ENCODE measurements at regions not wholly inside any gene's neighbourhood (a gene's known extent, or its start where the extent isn't known, plus 50 kb on each side); places are given as distances from the start of the nearest gene placed in this dataset.

DNA sequence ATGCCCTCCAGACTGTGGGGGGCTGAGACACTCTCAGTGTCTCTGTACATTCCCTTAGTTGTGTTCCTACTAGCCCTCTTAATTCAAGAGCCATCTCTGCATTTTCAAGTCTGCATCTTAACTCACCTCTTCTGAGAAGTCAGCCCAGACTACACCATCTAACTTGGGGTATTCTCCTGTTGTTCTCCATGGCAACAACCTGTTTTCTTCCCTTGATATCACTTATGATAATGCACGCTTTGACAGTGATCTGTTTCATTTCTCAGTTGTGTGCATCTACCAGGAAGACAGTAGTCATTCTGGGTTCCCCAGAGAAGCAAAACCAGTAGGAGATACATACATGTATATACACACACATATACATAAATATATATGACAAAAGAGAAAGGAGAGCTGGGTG, 707.3 kb upstream of the IGFBP3 start:
- Mint-ChIP-seq H3K27me3 (ENCODE audit: unreplicated experiment) (no peaks in the 10 kb centered on the region), H3K4me3 (ENCODE audit: unreplicated experiment) (no peak overlapping the region), H3K36me3 (ENCODE audit: unreplicated experiment) (no peaks in the 10 kb centered on the region), H3K27ac (ENCODE audit: unreplicated experiment) (no peak overlapping the region), H3K9me3 (ENCODE audit: unreplicated experiment) (peaks cover 10% of the 10 kb centered on the region), H3K4me1 (ENCODE audit: unreplicated experiment) (peaks cover 25% of the 10 kb centered on the region)
- no peak for DNase-seq (ENCODE audit: extremely low spot score, unreplicated experiment)
- TF ChIP-seq, protein P1, sequence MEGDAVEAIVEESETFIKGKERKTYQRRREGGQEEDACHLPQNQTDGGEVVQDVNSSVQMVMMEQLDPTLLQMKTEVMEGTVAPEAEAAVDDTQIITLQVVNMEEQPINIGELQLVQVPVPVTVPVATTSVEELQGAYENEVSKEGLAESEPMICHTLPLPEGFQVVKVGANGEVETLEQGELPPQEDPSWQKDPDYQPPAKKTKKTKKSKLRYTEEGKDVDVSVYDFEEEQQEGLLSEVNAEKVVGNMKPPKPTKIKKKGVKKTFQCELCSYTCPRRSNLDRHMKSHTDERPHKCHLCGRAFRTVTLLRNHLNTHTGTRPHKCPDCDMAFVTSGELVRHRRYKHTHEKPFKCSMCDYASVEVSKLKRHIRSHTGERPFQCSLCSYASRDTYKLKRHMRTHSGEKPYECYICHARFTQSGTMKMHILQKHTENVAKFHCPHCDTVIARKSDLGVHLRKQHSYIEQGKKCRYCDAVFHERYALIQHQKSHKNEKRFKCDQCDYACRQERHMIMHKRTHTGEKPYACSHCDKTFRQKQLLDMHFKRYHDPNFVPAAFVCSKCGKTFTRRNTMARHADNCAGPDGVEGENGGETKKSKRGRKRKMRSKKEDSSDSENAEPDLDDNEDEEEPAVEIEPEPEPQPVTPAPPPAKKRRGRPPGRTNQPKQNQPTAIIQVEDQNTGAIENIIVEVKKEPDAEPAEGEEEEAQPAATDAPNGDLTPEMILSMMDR (IDR thresholded peaks at IDR 0.05) = no peak

DNA sequence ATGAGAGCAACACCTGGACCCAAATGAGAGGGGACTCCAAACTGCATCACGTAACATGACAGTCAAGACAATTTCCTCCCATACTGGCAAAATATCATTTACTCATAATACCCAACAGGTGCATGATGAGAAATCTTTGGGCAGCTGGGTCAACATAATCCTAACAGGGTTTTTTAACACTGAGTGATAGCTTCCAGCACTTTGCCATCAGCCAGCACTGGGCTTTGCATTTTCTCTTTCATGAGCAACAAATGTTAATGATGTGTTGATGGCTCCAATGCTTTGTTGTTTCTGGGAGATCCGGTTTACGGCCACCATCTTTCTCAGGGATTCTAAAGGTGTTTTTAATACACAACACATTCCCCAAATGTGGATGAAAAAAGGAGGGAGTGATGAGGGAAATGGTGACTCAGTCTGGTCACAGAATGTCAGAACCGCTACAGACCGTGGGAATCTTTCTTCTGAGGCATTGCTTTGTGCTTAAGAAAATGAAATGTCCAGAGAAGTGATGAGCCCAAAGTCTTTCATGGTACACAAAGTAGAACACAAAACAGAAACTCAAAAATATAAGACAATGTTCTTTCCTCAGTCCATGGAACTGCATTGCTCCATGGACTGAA, 705.7 kb upstream of the IGFBP3 start:
- DNase-seq (ENCODE audit: extremely low spot score, unreplicated experiment) = no peak
- Mint-ChIP-seq H3K4me1 (ENCODE audit: unreplicated experiment) (peaks cover 30% of the 10 kb centered on the region), H3K27me3 (ENCODE audit: unreplicated experiment) (no peaks in the 10 kb centered on the region), H3K9me3 (ENCODE audit: unreplicated experiment) (peaks cover 10% of the 10 kb centered on the region), H3K4me3 (ENCODE audit: unreplicated experiment) (no peak overlapping the region), H3K36me3 (ENCODE audit: unreplicated experiment) (no peaks in the 10 kb centered on the region), H3K27ac (ENCODE audit: unreplicated experiment) (no peak overlapping the region)
- TF ChIP-seq, protein P1 (IDR thresholded peaks at IDR 0.05) = no peak

DNA sequence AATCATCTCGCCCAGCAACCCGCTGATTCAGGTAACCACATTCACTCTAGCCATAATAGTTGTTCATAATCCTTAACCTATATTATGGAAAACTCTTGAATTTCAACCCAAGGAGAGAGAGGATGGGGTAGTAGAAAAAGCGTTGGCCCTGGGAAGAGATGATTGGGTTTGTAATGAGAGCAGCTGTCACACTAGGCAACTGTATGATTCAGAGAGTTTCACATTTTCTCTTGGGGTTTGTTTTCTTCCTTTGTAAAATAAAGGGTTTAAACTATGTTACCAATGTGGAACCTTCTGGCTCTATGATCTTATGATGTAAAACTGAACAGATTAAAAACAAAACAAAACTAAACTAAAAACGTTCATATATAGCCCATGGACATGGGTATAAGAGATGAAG, 705.2 kb upstream of the IGFBP3 start:
- H3K27ac Mint-ChIP-seq (ENCODE audit: unreplicated experiment) = no peak overlapping the region
- H3K4me3 Mint-ChIP-seq (ENCODE audit: unreplicated experiment) = no peak overlapping the region
- no peaks in the 10 kb centered on the region for H3K36me3 Mint-ChIP-seq (ENCODE audit: unreplicated experiment)
- H3K27me3 Mint-ChIP-seq (ENCODE audit: unreplicated experiment) = no peaks in the 10 kb centered on the region
- no peak for DNase-seq (ENCODE audit: extremely low spot score, unreplicated experiment)
- peaks cover 10% of the 10 kb centered on the region for H3K9me3 Mint-ChIP-seq (ENCODE audit: unreplicated experiment)
- TF ChIP-seq, protein P1 (IDR thresholded peaks at IDR 0.05) = no peak
- H3K4me1 Mint-ChIP-seq (ENCODE audit: unreplicated experiment) = peaks cover 34% of the 10 kb centered on the region

DNA sequence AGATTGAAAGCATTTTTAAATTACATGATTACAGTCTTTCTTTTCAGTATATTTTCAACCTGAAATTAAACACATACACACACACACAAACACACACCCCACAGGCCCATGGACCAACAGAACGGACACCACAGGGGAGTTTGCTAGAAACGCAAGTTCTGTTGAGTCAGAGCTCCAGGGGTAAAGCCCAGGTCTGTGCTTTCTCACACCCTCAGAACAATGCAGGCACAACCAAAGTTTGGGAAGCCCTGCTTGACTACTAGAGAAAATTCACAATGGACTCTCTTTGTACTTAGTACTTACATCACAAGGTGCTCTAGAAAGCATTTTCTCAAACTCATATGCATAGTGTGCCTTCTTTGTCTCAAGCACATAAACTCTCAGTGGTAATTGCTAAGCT, 704.0 kb upstream of the IGFBP3 start:
- DNase-seq (ENCODE audit: extremely low spot score, unreplicated experiment) = no peak
- Mint-ChIP-seq H3K4me1 (ENCODE audit: unreplicated experiment) (peaks cover 30% of the 10 kb centered on the region), H3K36me3 (ENCODE audit: unreplicated experiment) (no peaks in the 10 kb centered on the region), H3K4me3 (ENCODE audit: unreplicated experiment) (no peak overlapping the region), H3K27ac (ENCODE audit: unreplicated experiment) (no peak overlapping the region), H3K27me3 (ENCODE audit: unreplicated experiment) (no peaks in the 10 kb centered on the region), H3K9me3 (ENCODE audit: unreplicated experiment) (peaks cover 10% of the 10 kb centered on the region)
- TF ChIP-seq, protein P1 (IDR thresholded peaks at IDR 0.05) = no peak

DNA sequence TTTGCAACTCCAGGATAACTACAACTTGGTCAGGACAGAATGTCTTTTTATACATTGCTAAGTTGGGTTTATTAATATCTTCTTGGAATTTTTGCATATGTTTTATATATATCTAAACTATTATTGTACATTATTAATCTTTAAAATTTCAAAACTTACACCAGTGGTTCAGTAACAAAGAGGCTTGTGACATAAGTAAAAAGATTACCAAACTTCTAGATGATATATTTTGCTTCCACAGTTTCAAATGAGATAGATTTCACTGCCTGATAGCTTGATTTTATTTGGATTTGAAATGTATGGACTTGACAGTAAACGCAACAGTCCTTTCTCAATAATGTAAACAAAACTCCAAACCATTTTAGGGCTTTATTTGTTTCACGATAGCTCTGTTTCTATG, 701.2 kb upstream of the IGFBP3 start:
- peaks cover 16% of the 10 kb centered on the region for H3K4me1 Mint-ChIP-seq (ENCODE audit: unreplicated experiment)

More for the DNA sequence above, 701.2 kb upstream of the IGFBP3 start:
- Mint-ChIP-seq H3K4me3 (ENCODE audit: unreplicated experiment) (no peak overlapping the region), H3K36me3 (ENCODE audit: unreplicated experiment) (no peaks in the 10 kb centered on the region), H3K27me3 (ENCODE audit: unreplicated experiment) (no peaks in the 10 kb centered on the region), H3K9me3 (ENCODE audit: unreplicated experiment) (peaks cover 10% of the 10 kb centered on the region), H3K27ac (ENCODE audit: unreplicated experiment) (no peak overlapping the region)
- DNase-seq (ENCODE audit: extremely low spot score, unreplicated experiment) = no peak
- TF ChIP-seq, protein P1 (IDR thresholded peaks at IDR 0.05) = no peak
